Activated CD4-positive, alpha-beta memory T cell treated with anti-CD3 and anti-CD28 coated beads for 36 hours (primary cell): ENCODE measurements at regions not wholly inside any gene's neighbourhood (a gene's known extent, or its start where the extent isn't known, plus 50 kb on each side); places are given as distances from the start of the nearest gene placed in this dataset.
"Not testable (repeated sequence)": the region's sequence is repeated elsewhere in the genome, so short reads cannot be mapped to it uniquely, and the experiment has no call there.

ENCODE experiments used
- CTCF ChIA-PET: fragments of 350-600 bp; sonication (Branson Sonifier 250); formaldehyde crosslinking; loops from one replicate; lab custom pipeline; 2021; ENCODE audit warnings: antibody characterized with exemption, inconsistent platforms; lab: Charles Lee
- POLR2A ChIA-PET: fragments of 350-600 bp; sonication (Branson Sonifier 250); formaldehyde crosslinking; loops from one replicate; lab custom pipeline; 2021; ENCODE audit warnings: antibody characterized with exemption; lab: Charles Lee
- DNase-seq: peaks from one replicate; pipeline ENCODE4 v3.0.0-alpha.2; 2020
- H3K27ac Mint-ChIP-seq: one replicate; pipeline ENCODE4 v1.8.0; 2021; ENCODE audit warnings: mixed read lengths
- H3K27me3 Mint-ChIP-seq: one replicate; pipeline ENCODE4 v1.8.0; 2021; ENCODE audit warnings: mixed read lengths
- H3K36me3 Mint-ChIP-seq: one replicate; pipeline ENCODE4 v1.8.0; 2021; ENCODE audit warnings: mixed read lengths
- H3K4me1 Mint-ChIP-seq: one replicate; pipeline ENCODE4 v1.8.0; 2021; ENCODE audit warnings: low read depth, mixed read lengths
- H3K4me3 Mint-ChIP-seq: one replicate; pipeline ENCODE4 v1.8.0; 2021; ENCODE audit warnings: mild to moderate bottlenecking, mixed read lengths
- H3K9me3 Mint-ChIP-seq: one replicate; pipeline ENCODE4 v1.8.0; 2021; ENCODE audit warnings: mixed read lengths
- intact Hi-C: fragments of 100-400 bp; cut with micrococcal nuclease; formaldehyde crosslinking; loops from one replicate; pipeline ENCODE4 v1.15.1; 2023

GRCh38 chr10:7053195-7053594 lies 357.6 kb downstream of the SFMBT2 start:
- H3K36me3 Mint-ChIP-seq, result no peaks in the 10 kb centered on the region
- H3K27me3 Mint-ChIP-seq, result no peaks in the 10 kb centered on the region
- intact Hi-C loops, result no loop called here
- DNase-seq, result no peak
- no peaks in the 10 kb centered on the region for H3K4me1 Mint-ChIP-seq
- no peak overlapping the region for H3K27ac Mint-ChIP-seq
- ChIA-PET POLR2A (no interaction called here), CTCF (no interaction called here)
- H3K9me3 Mint-ChIP-seq, result peaks cover 11% of the 10 kb centered on the region
- H3K4me3 Mint-ChIP-seq, result no peak overlapping the region

GRCh38 chr10:7050024-7050423 lies 360.8 kb downstream of the SFMBT2 start:
- H3K36me3 Mint-ChIP-seq, H3K27ac Mint-ChIP-seq, intact Hi-C loops, H3K4me3 Mint-ChIP-seq, POLR2A ChIA-PET, DNase-seq, H3K27me3 Mint-ChIP-seq, CTCF ChIA-PET: not testable (repeated sequence)
- H3K4me1 Mint-ChIP-seq, result peaks cover 17% of the 10 kb centered on the region
- peaks cover 11% of the 10 kb centered on the region for H3K9me3 Mint-ChIP-seq

- ChIA-PET POLR2A (no interaction called here), CTCF (no interaction called here)
- no peak for DNase-seq
- no peaks in the 10 kb centered on the region for H3K27me3 Mint-ChIP-seq
- intact Hi-C loops, result no loop called here
- no peak overlapping the region for H3K4me3 Mint-ChIP-seq
- peaks cover 19% of the 10 kb centered on the region for H3K4me1 Mint-ChIP-seq
- H3K27ac Mint-ChIP-seq, result no peak overlapping the region
- no peaks in the 10 kb centered on the region for H3K36me3 Mint-ChIP-seq
- H3K9me3 Mint-ChIP-seq, result peaks cover 11% of the 10 kb centered on the region
Measured at GRCh38 chr10:7048061-7048460, 362.8 kb downstream of the SFMBT2 start.

GRCh38 chr10:7046615-7047014 lies 364.2 kb downstream of the SFMBT2 start:
- Mint-ChIP-seq H3K27me3 (no peaks in the 10 kb centered on the region), H3K4me3 (no peak overlapping the region), H3K36me3 (no peaks in the 10 kb centered on the region), H3K27ac (no peak overlapping the region), H3K9me3 (peaks cover 11% of the 10 kb centered on the region), H3K4me1 (peaks cover 19% of the 10 kb centered on the region)
- ChIA-PET CTCF (no interaction called here), POLR2A (no interaction called here)
- DNase-seq, result no peak
- intact Hi-C loops, result no loop called here

- POLR2A ChIA-PET, result no interaction called here
Measured at GRCh38 chr10:7045891-7046599, 364.8 kb downstream of the SFMBT2 start.

GRCh38 chr10:7043055-7043653 lies 367.7 kb downstream of the SFMBT2 start:
- no peak for DNase-seq
- no peaks in the 10 kb centered on the region for H3K27me3 Mint-ChIP-seq
- H3K27ac Mint-ChIP-seq, result no peak overlapping the region
- intact Hi-C loops, result no loop called here
- H3K36me3 Mint-ChIP-seq, result no peaks in the 10 kb centered on the region
- POLR2A ChIA-PET, result no interaction called here
- H3K4me3 Mint-ChIP-seq, result no peak overlapping the region
- CTCF ChIA-PET, result interaction anchor here (1.4 to 2.1 kb wide), 2 partner anchors 10 to 123 kb away, joined by 3 to 6 read pairs; no protein-coding TSS in a partner anchor
- H3K4me1 Mint-ChIP-seq, result peaks cover 24% of the 10 kb centered on the region
- no peaks in the 10 kb centered on the region for H3K9me3 Mint-ChIP-seq

More at GRCh38 chr10:7045891-7046599, 364.8 kb downstream of the SFMBT2 start:
- Mint-ChIP-seq H3K4me1 (peaks cover 19% of the 10 kb centered on the region), H3K9me3 (peaks cover 11% of the 10 kb centered on the region), H3K36me3 (no peaks in the 10 kb centered on the region), H3K4me3 (no peak overlapping the region), H3K27me3 (no peaks in the 10 kb centered on the region), H3K27ac (no peak overlapping the region)
- CTCF ChIA-PET, result no interaction called here
- DNase-seq, result no peak
- intact Hi-C loops, result no loop called here

GRCh38 chr10:7042419-7043054 lies 368.3 kb downstream of the SFMBT2 start:
- H3K36me3 Mint-ChIP-seq, result no peaks in the 10 kb centered on the region
- peaks cover 28% of the 10 kb centered on the region for H3K4me1 Mint-ChIP-seq
- no peak for DNase-seq
- ChIA-PET POLR2A (no interaction called here), CTCF (interaction anchor here (0.6 to 2.1 kb wide), 3 partner anchors 9 to 648 kb away, joined by 3 to 6 read pairs (median 3); no protein-coding TSS in a partner anchor)
- H3K9me3 Mint-ChIP-seq, result no peaks in the 10 kb centered on the region
- intact Hi-C loops, result no loop called here
- no peak overlapping the region for H3K4me3 Mint-ChIP-seq
- peaks cover 1% of the 10 kb centered on the region for H3K27me3 Mint-ChIP-seq
- no peak overlapping the region for H3K27ac Mint-ChIP-seq

GRCh38 chr10:7042000-7042399 lies 368.8 kb downstream of the SFMBT2 start:
- Mint-ChIP-seq H3K9me3 (no peaks in the 10 kb centered on the region), H3K27me3 (peaks cover 1% of the 10 kb centered on the region), H3K4me3 (no peak overlapping the region), H3K27ac (no peak overlapping the region), H3K4me1 (peaks cover 27% of the 10 kb centered on the region), H3K36me3 (no peaks in the 10 kb centered on the region)
- CTCF ChIA-PET, result interaction anchor here (0.6 to 2.1 kb wide), 3 partner anchors 9 to 649 kb away, joined by 3 to 6 read pairs (median 3); no protein-coding TSS in a partner anchor
- POLR2A ChIA-PET, result no interaction called here
- DNase-seq, result no peak
- intact Hi-C loops, result no loop called here

GRCh38 chr10:7040681-7041080 lies 370.2 kb downstream of the SFMBT2 start:
- H3K9me3 Mint-ChIP-seq, result no peaks in the 10 kb centered on the region
- intact Hi-C loops, result no loop called here
- ChIA-PET POLR2A (no interaction called here), CTCF (no interaction called here)
- H3K27me3 Mint-ChIP-seq, result peaks cover 1% of the 10 kb centered on the region
- H3K27ac Mint-ChIP-seq, result no peak overlapping the region
- no peak for DNase-seq
- peaks cover 15% of the 10 kb centered on the region for H3K4me1 Mint-ChIP-seq
- H3K4me3 Mint-ChIP-seq, result no peak overlapping the region
- H3K36me3 Mint-ChIP-seq, result no peaks in the 10 kb centered on the region

- CTCF ChIA-PET, result no interaction called here
- Mint-ChIP-seq H3K36me3 (no peaks in the 10 kb centered on the region), H3K4me1 (peaks cover 17% of the 10 kb centered on the region), H3K27me3 (peaks cover 1% of the 10 kb centered on the region), H3K27ac (no peak overlapping the region), H3K4me3 (no peak overlapping the region), H3K9me3 (peaks cover 2% of the 10 kb centered on the region)
- no peak for DNase-seq
- POLR2A ChIA-PET, result no interaction called here
- intact Hi-C loops, result loop anchor here (5.0 kb wide), 1 partner anchor 113 kb away; no protein-coding TSS in a partner anchor
Measured at GRCh38 chr10:7039859-7040258, 371.0 kb downstream of the SFMBT2 start.

GRCh38 chr10:7038416-7038815 lies 372.4 kb downstream of the SFMBT2 start:
- H3K4me1 Mint-ChIP-seq, result peaks cover 18% of the 10 kb centered on the region
- peaks cover 1% of the 10 kb centered on the region for H3K27me3 Mint-ChIP-seq
- ChIA-PET CTCF (no interaction called here), POLR2A (no interaction called here)
- peaks cover 4% of the 10 kb centered on the region for H3K9me3 Mint-ChIP-seq
- no peak overlapping the region for H3K4me3 Mint-ChIP-seq
- no peak for DNase-seq
- no peaks in the 10 kb centered on the region for H3K36me3 Mint-ChIP-seq
- intact Hi-C loops, result loop anchor here (5.0 kb wide), 1 partner anchor 111 kb away; no protein-coding TSS in a partner anchor
- H3K27ac Mint-ChIP-seq, result peak overlapping the region; percentile 30

- POLR2A ChIA-PET, H3K4me3 Mint-ChIP-seq, DNase-seq, H3K27ac Mint-ChIP-seq, H3K36me3 Mint-ChIP-seq, H3K9me3 Mint-ChIP-seq, H3K27me3 Mint-ChIP-seq: not testable (repeated sequence)
- H3K4me1 Mint-ChIP-seq, result peaks cover 27% of the 10 kb centered on the region
- intact Hi-C loops, result loop anchor here (5.0 kb wide), 1 partner anchor 110 kb away; no protein-coding TSS in a partner anchor
- CTCF ChIA-PET, result interaction anchor here (1.3 kb wide), 1 partner anchor 119 kb away, joined by 4 read pairs; no protein-coding TSS in a partner anchor
Measured at GRCh38 chr10:7037434-7037833, 373.4 kb downstream of the SFMBT2 start.
